ENCODE measurements at regions not wholly inside any gene's neighbourhood (a gene's known extent, or its start where the extent isn't known, plus 50 kb on each side); places are given as distances from the start of the nearest gene placed in this dataset.

GRCh38 chr18:48476550-48476917, 62.3 kb upstream of the CTIF start:
- TF ChIP-seq CTCF (IDR thresholded peaks at IDR 0.05; ENCODE audit: low read length), result no peak
- TF ChIP-seq EZH2phosphoT487 (IDR thresholded peaks at IDR 0.05; ENCODE audit: low read length), result no peak
